Liver (tissue), 8 donors: ENCODE measurements at regions not wholly inside any gene's neighbourhood (a gene's known extent, or its start where the extent isn't known, plus 50 kb on each side); places are given as distances from the start of the nearest gene placed in this dataset.
A peak's percentile ranks its signal among the peaks of the same experiment; 100 is the strongest.

Experiments
- DNase-seq: peaks from one replicate; pipeline ENCODE4 v3.0.0-alpha.2; 2017; ENCODE audit warnings: low spot score
- H3K27ac ChIP-seq, 2 donors: one replicate each; pipeline ENCODE4 v1.7.0; 2013; ENCODE audit warnings: inconsistent platforms in 2 of 2, low read length in 2 of 2, control low read depth in 1 of 2, low read depth in 1 of 2, mild to moderate bottlenecking in 1 of 2
- H3K27me3 ChIP-seq, 4 donors: one replicate each; pipeline versions ENCODE4 v1.6.1 to v1.7.0; 2013; ENCODE audit warnings: low read length in 3 of 4, inconsistent platforms in 1 of 4, mild to moderate bottlenecking in 1 of 4, moderate library complexity in 1 of 4; ENCODE audit not compliant: control insufficient read depth in 4 of 4, insufficient read depth in 4 of 4
- H3K36me3 ChIP-seq, 4 donors: one replicate each; pipeline versions ENCODE4 v1.6.1 to v1.7.0; 2013; ENCODE audit warnings: low read length in 3 of 4, mild to moderate bottlenecking in 3 of 4, low read depth in 1 of 4, moderate library complexity in 1 of 4; ENCODE audit not compliant: control insufficient read depth in 4 of 4, insufficient read depth in 3 of 4
- H3K4me1 ChIP-seq, 4 donors: one replicate each; pipeline versions ENCODE4 v1.6.1 to v1.7.0; 2013; ENCODE audit warnings: low read length in 3 of 4, mild to moderate bottlenecking in 3 of 4, moderate library complexity in 1 of 4; ENCODE audit not compliant: control insufficient read depth in 4 of 4, insufficient read depth in 4 of 4
- H3K4me3 ChIP-seq, 3 donors: one replicate each; pipeline versions ENCODE4 v1.6.1 to v1.7.0; 2013; ENCODE audit warnings: low read length in 3 of 3, control low read depth in 1 of 3, low read depth in 1 of 3, mild to moderate bottlenecking in 1 of 3
- H3K9ac ChIP-seq, 2 donors: one replicate each; pipeline ENCODE4 v1.7.0; 2013; ENCODE audit warnings: low read length in 2 of 2, mild to moderate bottlenecking in 2 of 2, moderate library complexity in 2 of 2, control low read depth in 1 of 2, low read depth in 1 of 2
- H3K9me3 ChIP-seq, 4 donors: one replicate each; pipeline versions ENCODE4 v1.6.1 to v1.7.0; 2013; ENCODE audit warnings: low read length in 3 of 4; ENCODE audit not compliant: control insufficient read depth in 4 of 4
- EGR1 ChIP-seq, 2 donors: IDR thresholded peaks; 2 replicates each; pipeline ENCODE4 v1.6.1; 2016 to 2018; ENCODE audit warnings: antibody characterized with exemption in 2 of 2, low read depth in 2 of 2
- FOXA1 ChIP-seq: IDR thresholded peaks from 2 replicates; pipeline ENCODE4 v1.6.1; 2016; ENCODE audit warnings: antibody characterized with exemption
- FOXA2 ChIP-seq: IDR thresholded peaks from 2 replicates; pipeline ENCODE4 v1.6.1; 2016; ENCODE audit warnings: antibody characterized with exemption
- GABPA ChIP-seq, 2 donors: IDR thresholded peaks in 1 of 2; conservative IDR thresholded peaks in 1 of 2; 2 replicates each; pipeline ENCODE4 v1.6.1; 2016; ENCODE audit warnings: antibody characterized with exemption in 2 of 2, mild to moderate bottlenecking in 1 of 2, moderate library complexity in 1 of 2
- HNF4A ChIP-seq, 2 donors: conservative IDR thresholded peaks; 2 replicates each; pipeline ENCODE4 v1.6.1; 2016; ENCODE audit warnings: antibody characterized with exemption in 2 of 2, mild to moderate bottlenecking in 2 of 2
- HNF4G ChIP-seq: IDR thresholded peaks from 2 replicates; pipeline ENCODE4 v1.6.1; 2016; ENCODE audit warnings: antibody characterized with exemption
- JUND ChIP-seq, 2 donors: IDR thresholded peaks; 2 replicates each; pipeline ENCODE4 v1.6.1; 2016; ENCODE audit warnings: antibody characterized with exemption in 2 of 2
- NR2F2 ChIP-seq: IDR thresholded peaks from 2 replicates; pipeline ENCODE4 v1.6.1; 2016; ENCODE audit warnings: antibody characterized with exemption
- RAD21 ChIP-seq, 2 donors: IDR thresholded peaks; 2 replicates each; pipeline ENCODE4 v1.6.1; 2016; ENCODE audit warnings: antibody characterized with exemption in 2 of 2, mild to moderate bottlenecking in 2 of 2
- RXRA ChIP-seq, 2 donors: IDR thresholded peaks; 2 replicates each; pipeline ENCODE4 v1.6.1; 2017 to 2018; ENCODE audit warnings: antibody characterized with exemption in 2 of 2, mild to moderate bottlenecking in 1 of 2
- SP1 ChIP-seq: IDR thresholded peaks from 2 replicates; pipeline ENCODE4 v1.6.1; 2018; ENCODE audit warnings: antibody characterized with exemption, mild to moderate bottlenecking
- TAF1 ChIP-seq: conservative IDR thresholded peaks from 2 replicates; pipeline ENCODE4 v1.6.1; 2016; ENCODE audit warnings: antibody characterized with exemption, mild to moderate bottlenecking
- YY1 ChIP-seq: IDR thresholded peaks from 2 replicates; pipeline ENCODE4 v1.6.1; 2016; ENCODE audit warnings: antibody characterized with exemption, mild to moderate bottlenecking
- WGBS: extraction: QIAGEN DNeasy Blood & Tissue Kit; methylation state at CpG from one replicate; pipeline ENCODE4 v1.1.7; 2013; 5-methylcytosine and 5-hydroxymethylcytosine counted together
- TF ChIP-seq, protein P1 (sequence below): fragments of 150-350 bp; IDR thresholded peaks from 2 replicates; pipeline ENCODE4 v1.5.1; 2017; ENCODE audit warnings: improper control_type of control experiment, low read depth, low read length; ENCODE audit not compliant: missing input control
- TF ChIP-seq, protein P2 (sequence below): IDR thresholded peaks from 2 replicates; pipeline ENCODE4 v1.6.1; 2016; ENCODE audit warnings: antibody characterized with exemption
- TF ChIP-seq, protein P3 (sequence below): IDR thresholded peaks from 2 replicates; pipeline ENCODE4 v1.6.1; 2016; ENCODE audit warnings: antibody characterized with exemption, mild to moderate bottlenecking
- TF ChIP-seq, protein P4 (sequence below): IDR thresholded peaks from 2 replicates; pipeline ENCODE4 v1.6.1; 2016; ENCODE audit warnings: antibody characterized with exemption
- TF ChIP-seq, protein P5 (sequence below): IDR thresholded peaks from 2 replicates; pipeline ENCODE4 v1.6.1; 2016; ENCODE audit warnings: antibody characterized with exemption
- donor health status: healthy.
- donor health status: healthy.
- donor health status: healthy.
- donor health status: healthy.
- donor health status: healthy.

DNA sequence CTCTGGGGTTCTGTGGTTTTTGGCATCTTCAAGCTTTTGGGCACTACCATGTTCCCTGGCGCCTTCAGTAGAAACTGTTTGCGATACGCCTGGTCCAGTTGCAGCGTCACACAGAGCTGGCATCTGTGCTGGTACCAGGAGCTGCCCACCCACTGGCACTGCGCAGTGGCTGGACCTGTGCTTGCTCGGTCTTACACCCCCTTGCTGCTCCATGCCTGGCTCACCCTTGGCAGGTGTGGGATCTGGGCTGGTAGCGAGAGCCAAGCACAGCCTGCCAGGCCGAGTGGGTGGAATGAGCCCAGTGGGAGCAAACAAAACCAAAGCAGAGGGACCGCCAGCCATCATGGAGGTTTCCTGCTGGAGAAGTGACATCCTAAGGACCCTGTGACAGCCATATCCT lies 170.2 kb upstream of the IRX2 start:
- peaks cover 4 to 35% (median 18%) of the 10 kb centered on the region in 4 donors for H3K9me3 ChIP-seq
- no peaks in the 10 kb centered on the region for H3K4me1 ChIP-seq
- no peaks in the 10 kb centered on the region for H3K36me3 ChIP-seq
- TF ChIP-seq, protein P1, sequence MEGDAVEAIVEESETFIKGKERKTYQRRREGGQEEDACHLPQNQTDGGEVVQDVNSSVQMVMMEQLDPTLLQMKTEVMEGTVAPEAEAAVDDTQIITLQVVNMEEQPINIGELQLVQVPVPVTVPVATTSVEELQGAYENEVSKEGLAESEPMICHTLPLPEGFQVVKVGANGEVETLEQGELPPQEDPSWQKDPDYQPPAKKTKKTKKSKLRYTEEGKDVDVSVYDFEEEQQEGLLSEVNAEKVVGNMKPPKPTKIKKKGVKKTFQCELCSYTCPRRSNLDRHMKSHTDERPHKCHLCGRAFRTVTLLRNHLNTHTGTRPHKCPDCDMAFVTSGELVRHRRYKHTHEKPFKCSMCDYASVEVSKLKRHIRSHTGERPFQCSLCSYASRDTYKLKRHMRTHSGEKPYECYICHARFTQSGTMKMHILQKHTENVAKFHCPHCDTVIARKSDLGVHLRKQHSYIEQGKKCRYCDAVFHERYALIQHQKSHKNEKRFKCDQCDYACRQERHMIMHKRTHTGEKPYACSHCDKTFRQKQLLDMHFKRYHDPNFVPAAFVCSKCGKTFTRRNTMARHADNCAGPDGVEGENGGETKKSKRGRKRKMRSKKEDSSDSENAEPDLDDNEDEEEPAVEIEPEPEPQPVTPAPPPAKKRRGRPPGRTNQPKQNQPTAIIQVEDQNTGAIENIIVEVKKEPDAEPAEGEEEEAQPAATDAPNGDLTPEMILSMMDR: no peak
- TF ChIP-seq SP1 (no peak), EGR1 (IDR thresholded peaks at IDR 0.05; ENCODE audit: low read depth in 2 of 2) (no peak), RAD21 (IDR thresholded peaks at IDR 0.05) (no peak), HNF4G (no peak), GABPA (IDR thresholded peaks at IDR 0.05 in 1 of 2, conservative IDR thresholded peaks at IDR 0.05 in 1 of 2) (no peak), TAF1 (no peak), NR2F2 (no peak), JUND (IDR thresholded peaks at IDR 0.05) (no peak), YY1 (no peak), HNF4A (conservative IDR thresholded peaks at IDR 0.05) (no peak)
- TF ChIP-seq, protein P2, sequence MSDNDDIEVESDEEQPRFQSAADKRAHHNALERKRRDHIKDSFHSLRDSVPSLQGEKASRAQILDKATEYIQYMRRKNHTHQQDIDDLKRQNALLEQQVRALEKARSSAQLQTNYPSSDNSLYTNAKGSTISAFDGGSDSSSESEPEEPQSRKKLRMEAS: no peak
- TF ChIP-seq, protein P3, sequence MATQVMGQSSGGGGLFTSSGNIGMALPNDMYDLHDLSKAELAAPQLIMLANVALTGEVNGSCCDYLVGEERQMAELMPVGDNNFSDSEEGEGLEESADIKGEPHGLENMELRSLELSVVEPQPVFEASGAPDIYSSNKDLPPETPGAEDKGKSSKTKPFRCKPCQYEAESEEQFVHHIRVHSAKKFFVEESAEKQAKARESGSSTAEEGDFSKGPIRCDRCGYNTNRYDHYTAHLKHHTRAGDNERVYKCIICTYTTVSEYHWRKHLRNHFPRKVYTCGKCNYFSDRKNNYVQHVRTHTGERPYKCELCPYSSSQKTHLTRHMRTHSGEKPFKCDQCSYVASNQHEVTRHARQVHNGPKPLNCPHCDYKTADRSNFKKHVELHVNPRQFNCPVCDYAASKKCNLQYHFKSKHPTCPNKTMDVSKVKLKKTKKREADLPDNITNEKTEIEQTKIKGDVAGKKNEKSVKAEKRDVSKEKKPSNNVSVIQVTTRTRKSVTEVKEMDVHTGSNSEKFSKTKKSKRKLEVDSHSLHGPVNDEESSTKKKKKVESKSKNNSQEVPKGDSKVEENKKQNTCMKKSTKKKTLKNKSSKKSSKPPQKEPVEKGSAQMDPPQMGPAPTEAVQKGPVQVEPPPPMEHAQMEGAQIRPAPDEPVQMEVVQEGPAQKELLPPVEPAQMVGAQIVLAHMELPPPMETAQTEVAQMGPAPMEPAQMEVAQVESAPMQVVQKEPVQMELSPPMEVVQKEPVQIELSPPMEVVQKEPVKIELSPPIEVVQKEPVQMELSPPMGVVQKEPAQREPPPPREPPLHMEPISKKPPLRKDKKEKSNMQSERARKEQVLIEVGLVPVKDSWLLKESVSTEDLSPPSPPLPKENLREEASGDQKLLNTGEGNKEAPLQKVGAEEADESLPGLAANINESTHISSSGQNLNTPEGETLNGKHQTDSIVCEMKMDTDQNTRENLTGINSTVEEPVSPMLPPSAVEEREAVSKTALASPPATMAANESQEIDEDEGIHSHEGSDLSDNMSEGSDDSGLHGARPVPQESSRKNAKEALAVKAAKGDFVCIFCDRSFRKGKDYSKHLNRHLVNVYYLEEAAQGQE: no peak
- TF ChIP-seq, protein P4, sequence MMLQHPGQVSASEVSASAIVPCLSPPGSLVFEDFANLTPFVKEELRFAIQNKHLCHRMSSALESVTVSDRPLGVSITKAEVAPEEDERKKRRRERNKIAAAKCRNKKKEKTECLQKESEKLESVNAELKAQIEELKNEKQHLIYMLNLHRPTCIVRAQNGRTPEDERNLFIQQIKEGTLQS: no peak
- TF ChIP-seq, protein P5, sequence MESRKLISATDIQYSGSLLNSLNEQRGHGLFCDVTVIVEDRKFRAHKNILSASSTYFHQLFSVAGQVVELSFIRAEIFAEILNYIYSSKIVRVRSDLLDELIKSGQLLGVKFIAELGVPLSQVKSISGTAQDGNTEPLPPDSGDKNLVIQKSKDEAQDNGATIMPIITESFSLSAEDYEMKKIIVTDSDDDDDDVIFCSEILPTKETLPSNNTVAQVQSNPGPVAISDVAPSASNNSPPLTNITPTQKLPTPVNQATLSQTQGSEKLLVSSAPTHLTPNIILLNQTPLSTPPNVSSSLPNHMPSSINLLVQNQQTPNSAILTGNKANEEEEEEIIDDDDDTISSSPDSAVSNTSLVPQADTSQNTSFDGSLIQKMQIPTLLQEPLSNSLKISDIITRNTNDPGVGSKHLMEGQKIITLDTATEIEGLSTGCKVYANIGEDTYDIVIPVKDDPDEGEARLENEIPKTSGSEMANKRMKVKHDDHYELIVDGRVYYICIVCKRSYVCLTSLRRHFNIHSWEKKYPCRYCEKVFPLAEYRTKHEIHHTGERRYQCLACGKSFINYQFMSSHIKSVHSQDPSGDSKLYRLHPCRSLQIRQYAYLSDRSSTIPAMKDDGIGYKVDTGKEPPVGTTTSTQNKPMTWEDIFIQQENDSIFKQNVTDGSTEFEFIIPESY: no peak
- H3K27me3 ChIP-seq: peaks cover 0 to 2% (median 0%) of the 10 kb centered on the region in 4 donors
- H3K27ac ChIP-seq: no peak overlapping the region
- H3K9ac ChIP-seq: no peak overlapping the region
- DNase-seq: no peak
- 92% methylated on average over 9 of the region's 9 CpGs for whole genome bisulfite sequencing
- no peak overlapping the region for H3K4me3 ChIP-seq

DNA sequence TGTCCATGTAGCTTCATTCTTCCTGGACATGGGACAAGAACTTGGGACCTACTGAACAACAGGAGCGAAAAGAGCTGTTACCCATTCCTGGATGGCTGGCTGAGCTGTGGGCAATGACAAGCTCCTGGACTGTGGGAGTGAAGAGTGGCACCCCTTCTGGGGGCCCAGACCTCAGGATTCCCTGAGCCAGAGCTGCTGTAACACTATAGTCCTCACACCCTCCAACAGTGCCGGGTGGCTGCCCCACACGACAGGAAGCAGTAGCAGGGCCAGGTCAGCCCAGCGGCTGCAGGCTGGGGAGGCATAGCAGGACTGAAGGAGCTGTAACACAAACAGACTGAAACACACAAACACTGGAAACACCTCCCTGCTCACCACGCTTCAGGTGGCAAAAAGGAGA lies 169.7 kb upstream of the IRX2 start:
- peak; percentile 20 for DNase-seq
- no peak for TF ChIP-seq TAF1
- TF ChIP-seq FOXA1: no peak
- TF ChIP-seq SP1: no peak
- TF ChIP-seq RXRA (IDR thresholded peaks at IDR 0.05): no peak
- no peak for TF ChIP-seq RAD21 (IDR thresholded peaks at IDR 0.05)
- TF ChIP-seq HNF4A (conservative IDR thresholded peaks at IDR 0.05): no peak
- TF ChIP-seq FOXA2: no peak
- no peak for TF ChIP-seq NR2F2
- TF ChIP-seq, protein P4: no peak
- no peak for TF ChIP-seq HNF4G
- TF ChIP-seq GABPA (IDR thresholded peaks at IDR 0.05 in 1 of 2, conservative IDR thresholded peaks at IDR 0.05 in 1 of 2): no peak
- no peak for TF ChIP-seq YY1
- no peak for TF ChIP-seq EGR1 (IDR thresholded peaks at IDR 0.05; ENCODE audit: low read depth in 2 of 2)
- TF ChIP-seq, protein P3: no peak
- TF ChIP-seq, protein P2: no peak
- no peak for TF ChIP-seq JUND (IDR thresholded peaks at IDR 0.05)
- H3K27ac ChIP-seq: no peak overlapping the region
- H3K9me3 ChIP-seq: peaks cover 4 to 35% (median 18%) of the 10 kb centered on the region in 4 donors
- H3K9ac ChIP-seq: no peak overlapping the region
- H3K4me1 ChIP-seq: no peaks in the 10 kb centered on the region
- H3K4me3 ChIP-seq: no peak overlapping the region
- peaks cover 0 to 2% (median 0%) of the 10 kb centered on the region in 4 donors for H3K27me3 ChIP-seq
- no peaks in the 10 kb centered on the region for H3K36me3 ChIP-seq
- 86% methylated on average over 5 of the region's 5 CpGs for WGBS
